ENCODE measurements at regions not wholly inside any gene's neighbourhood (a gene's known extent, or its start where the extent isn't known, plus 50 kb on each side); places are given as distances from the start of the nearest gene placed in this dataset.

DNA sequence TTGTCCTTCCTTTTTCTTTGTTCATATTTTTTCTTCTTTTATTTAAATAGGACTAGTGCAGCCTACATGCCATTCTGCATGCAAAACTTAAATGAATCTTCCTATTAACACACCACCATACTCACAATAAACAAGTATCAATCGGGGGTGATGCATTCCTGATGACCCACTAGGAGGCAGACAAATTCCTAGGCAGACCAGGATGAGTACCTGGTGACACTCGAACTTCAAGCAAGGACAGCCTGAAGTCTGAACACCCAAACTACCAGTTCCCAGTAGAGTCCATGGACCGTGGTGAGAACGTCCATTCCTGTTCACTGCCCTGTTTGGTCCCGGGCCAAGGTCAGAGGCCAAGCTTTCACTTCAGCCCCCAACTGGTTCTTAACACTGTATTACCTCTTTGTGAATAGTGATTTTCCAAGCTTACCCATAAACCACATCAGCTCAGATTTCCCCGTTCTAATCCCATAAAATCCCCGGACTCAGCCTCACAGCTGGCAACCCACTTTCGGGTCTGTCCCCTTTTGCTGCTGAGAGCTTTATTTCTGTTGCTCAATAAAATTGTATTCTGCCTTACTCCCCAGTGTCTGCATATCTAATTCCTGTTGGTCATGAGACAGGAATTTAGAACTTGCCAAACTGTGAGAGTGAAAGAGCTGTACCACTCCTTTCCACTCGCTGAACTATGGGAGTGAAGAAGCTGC is 1286.6 kb downstream of the FSTL5 start:
- DNase-seq: no peak

DNA sequence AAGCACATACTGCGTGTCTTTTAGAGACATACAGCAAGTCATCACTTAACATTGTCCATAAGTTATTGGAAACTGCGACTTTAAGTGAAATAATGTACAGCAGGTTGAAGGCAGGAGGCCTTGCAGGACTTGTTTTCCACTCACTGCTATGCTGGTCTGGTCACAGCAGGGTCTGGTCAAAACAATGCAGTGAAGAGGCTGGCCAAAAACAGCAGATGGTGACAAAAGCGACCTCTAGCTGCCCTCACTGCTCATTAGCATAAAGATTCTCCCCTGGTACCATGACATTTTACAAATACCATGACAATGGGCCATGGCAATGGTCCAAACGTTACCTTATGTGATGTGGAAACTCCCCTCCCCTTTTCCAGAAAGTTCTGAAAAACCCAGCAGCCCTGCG is 1283.6 kb downstream of the FSTL5 start:
- DNase-seq: no peak

DNA sequence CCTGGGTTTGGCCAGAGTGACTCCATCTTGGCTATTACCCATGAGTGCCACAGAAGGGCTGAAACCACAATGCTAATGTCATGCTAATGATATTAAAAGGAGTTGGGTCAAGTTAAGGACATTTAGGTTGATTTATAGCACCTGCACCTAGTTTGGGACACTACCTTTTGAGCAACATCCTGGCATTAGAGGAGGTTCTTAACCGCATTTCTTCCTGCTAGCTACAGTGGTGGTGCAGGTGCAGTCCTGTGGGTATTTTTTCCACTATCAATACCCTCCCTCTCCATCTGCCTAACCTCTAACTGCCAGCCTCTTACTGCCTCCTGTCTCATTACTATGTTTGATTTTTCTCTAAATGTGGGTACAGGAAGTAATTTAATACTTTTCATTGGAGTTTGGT is 1276.1 kb downstream of the FSTL5 start:
- no peak for DNase-seq

DNA sequence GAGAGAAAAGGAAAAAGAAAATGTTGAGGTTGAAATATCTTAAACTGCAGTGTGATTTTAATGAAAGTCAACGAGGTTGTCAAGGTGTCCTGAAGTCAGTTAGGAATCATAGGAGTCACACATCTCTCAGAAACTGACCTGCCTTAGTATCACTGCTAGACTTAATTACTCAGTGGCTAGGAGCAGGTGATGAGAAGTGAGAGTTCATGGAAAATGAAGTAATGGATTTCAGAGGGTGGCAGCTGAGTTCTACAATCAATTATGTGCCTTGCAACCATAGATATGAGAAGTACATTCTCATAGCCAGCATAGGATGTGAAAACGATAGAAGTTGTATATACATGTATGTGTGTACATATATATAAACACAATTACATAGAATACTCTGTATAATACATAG is 1269.7 kb downstream of the FSTL5 start:
- DNase-seq: no peak

DNA sequence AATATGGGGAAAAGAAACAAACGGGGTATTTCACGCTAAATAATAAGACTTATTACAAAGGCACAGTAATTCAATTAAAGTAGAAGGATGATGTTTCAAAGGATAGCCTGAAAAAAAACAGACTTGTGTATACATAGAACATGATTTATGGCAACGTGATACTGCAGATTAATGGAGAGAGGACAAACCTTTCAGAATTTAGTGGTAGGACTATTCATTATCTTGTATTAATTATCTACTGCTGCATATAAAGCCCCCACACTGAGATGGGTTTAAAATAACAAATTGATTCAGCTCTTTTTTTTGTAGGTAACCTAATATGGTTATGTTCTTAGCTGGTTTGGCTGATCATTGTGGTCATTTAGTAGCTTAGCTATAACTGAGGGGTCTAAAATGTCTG is 1269.0 kb downstream of the FSTL5 start:
- no peak for DNase-seq

DNA sequence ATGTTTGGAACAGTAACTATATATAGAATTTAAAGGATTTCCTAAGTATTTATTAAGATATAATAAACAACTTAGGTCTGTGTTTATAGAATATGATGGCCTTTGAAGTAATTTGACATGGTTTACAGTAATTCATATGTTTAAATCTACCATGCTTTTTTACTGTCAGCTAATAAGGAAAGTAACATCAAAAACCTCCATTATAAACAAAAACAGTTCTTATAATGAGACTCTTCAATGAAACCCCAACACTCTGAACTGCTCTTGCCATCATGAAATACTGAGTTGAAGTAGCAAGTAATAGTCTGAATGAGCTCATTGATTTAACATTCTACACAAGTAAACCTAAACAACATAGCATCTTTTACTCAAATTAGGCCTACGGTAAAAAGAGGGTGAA is 1236.5 kb downstream of the FSTL5 start:
- DNase-seq: no peak

DNA sequence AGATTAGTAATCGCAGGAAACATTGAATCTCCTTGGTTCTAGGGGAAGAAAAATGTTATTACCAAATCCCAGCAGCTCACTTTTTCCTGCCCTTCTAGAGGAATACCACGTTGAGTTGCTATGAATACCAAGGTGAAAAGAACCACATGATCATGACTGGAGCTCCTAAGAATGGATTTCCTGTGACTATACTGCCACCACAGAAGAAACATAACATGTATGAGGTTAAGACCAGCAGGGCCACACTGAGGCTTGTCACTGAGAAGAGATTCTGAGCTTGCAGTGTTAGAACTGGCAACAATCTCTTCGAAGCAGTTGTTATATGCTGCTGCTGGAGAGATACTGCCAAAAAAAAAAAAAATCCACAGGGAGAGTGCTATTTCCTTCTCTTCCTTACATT is 1235.3 kb downstream of the FSTL5 start:
- DNase-seq: no peak

DNA sequence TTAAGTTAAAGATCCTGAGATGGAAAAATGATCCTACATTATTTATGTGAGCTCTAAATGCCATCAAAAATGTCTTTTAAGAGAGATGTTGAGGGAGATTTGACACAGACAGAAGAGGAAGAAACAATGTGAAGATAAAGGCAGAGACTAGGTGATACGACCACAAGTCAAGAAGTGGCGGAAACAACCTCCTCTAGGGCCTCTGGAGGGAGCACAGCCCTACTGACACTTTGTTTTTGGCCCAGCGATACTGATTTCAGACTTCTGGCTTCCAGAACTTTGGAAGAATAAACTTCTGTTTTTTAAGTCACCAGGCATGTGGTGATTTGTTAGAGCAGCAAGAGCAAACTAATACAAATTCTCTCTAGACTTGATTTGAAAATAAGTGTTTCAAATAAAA is 1216.1 kb downstream of the FSTL5 start:
- DNase-seq: no peak

DNA sequence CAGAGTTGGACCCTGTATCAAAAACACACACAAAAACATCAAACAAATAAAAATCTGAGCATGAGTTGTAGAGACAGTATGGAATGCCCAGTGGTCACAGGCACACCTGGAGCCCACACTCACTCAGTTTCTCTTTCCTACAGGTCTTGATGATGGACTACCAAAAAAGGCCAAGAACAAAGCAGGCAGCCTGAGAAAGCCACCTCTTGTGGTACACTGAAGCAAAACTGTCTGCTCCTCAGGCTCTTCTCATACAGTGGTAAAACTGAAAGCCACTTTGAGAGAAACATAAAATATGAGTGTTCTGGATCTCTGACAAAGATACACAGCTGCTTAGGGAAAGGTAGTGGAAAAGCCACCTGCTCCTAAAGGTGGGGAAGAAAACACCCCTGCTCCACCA is 1206.9 kb downstream of the FSTL5 start:
- no peak for DNase-seq

DNA sequence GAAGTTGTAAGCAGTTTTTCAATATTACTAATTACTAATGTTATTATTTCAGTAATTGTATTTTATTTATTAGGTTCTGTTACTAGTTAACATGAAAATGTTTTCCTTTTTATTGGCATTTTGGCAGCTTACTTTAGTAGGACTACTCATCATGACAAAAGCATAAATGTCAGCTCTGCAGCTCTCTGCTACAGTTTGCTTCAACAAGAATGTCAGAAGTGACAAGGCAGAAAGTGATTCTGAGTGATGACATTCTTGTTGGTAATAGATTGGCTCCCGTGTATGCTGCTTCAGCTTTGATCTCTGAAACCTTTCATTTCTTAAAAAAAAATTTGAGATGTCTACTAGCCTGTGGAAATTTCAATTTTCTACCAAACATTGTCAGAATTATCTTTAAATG is 1193.9 kb downstream of the FSTL5 start:
- no peak for DNase-seq

DNA sequence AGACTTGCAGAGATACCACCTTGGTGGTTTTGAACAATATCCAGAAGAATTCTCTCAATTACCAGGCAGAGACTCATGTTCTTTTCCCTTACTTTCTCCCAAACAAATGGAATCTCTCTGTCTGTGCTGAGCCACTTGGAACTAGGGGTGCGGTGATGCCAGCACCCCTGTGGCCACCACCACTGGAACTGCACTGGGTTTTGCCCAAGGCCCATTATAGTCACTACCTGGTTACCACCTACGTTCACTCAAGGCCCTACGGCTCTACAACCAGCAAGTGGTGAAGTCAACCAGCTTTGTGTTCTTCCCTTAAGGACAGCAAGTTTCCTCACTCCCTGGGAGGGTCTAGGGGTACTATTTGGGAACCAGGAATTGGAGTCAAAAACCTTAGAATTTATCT is 1183.7 kb downstream of the FSTL5 start:
- no peak for DNase-seq

DNA sequence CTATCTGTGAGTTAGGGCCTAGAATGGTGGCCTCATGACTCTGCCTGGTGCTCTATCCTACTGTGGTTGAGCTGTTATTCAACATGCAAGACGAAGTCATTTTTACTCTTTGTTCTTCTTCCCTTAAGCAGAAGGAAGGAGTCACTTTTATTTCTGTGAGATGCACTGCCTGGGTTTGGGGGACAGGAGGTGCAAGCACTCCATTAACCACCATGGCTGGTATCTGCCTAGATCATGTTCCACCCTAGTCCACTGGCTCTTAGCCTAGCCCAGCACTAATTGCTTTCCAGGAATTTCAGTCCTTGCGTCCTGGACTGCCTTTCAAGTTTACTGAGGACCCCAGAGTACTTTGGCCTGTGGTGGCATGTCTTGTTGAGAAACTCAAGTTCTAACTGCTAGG is 1182.7 kb downstream of the FSTL5 start:
- no peak for DNase-seq

DNA sequence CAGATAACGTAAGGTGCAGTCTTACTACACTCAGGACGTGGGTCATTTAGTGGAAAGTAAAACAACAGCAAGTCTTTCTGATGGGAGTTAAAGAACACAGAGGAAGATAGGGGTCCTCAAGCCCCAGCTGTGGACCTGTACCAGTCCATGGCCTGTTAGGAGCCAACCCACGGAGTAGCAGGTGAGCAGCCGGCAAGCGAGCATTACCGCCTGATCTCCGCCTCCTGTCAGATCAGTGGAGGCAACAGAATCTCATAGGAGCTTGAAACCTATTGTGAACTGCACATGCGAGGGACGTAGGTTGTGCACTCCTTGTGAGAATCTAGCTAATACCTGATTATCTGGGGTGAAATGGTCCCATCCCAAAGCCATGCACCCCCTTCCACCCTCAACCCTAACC is 1180.8 kb downstream of the FSTL5 start:
- DNase-seq: no peak

DNA sequence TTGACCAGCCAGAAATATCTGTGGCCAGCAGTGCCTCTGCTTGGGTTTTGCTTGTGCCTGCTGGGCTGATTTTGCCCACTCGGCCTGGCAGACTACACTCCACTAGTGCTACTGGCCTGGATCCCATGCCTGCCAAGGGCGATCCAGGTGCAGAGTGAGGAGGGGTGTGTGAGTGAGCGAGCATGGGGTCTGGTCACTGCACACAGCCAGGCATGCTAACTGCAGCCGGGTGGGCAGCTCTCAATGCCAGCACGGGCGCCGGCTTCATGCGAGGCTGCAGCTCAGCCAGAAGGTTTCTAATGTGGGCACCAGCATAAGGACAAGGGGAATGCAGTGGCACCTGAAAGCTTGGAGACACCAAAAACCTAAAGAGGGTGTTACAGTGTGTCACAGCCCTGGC is 1161.4 kb downstream of the FSTL5 start:
- no peak for DNase-seq

DNA sequence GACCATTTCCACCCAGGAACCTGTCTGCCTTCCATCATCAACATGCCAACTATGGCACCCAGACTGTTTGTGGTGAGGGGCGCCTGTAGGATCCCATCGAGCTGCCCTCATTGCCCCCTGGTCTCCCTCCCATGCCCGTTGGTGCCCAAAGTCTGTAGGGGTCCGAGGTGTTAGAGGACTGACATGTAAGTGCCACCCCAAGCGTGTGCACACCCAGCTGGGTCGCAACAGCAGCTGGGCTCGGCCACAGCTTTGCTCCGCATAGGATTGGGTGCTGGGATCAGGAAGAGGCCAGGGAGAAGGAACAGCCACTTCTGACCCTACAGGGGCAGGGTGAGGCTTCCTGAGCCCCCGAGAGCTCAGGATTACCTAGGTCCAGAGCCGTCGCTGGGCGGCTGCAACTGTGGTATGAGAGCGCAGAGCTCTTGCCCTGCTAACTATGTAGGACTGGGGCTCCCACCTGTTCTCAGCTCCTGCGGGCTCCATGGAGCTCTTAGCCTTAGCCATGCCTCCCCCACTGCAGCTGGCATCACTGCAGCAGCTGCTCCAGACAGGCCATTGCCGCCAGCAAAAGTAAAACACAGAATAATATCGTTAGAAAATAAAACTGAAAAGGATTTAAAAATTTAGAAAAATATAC is 1160.3 kb downstream of the FSTL5 start:
- no peak for DNase-seq

DNA sequence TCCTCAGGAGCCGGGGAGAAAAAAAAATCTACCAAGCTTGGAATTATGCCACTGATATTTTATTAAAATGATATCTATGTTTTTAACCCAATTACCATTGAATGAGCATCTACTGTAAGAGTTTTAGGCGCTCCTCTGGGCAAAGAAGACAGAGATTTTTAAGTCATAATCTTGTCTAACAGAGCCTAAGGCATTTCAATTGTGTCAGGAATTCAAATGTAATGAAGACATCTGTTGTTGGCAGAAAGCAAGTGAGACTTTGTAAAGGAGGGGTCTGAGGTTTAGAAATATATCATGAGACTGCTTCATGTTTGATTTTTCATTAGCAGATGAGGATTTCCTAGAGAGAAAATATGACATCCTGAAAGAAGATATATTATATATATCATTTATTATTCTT is 1158.1 kb downstream of the FSTL5 start:
- no peak for DNase-seq

DNA sequence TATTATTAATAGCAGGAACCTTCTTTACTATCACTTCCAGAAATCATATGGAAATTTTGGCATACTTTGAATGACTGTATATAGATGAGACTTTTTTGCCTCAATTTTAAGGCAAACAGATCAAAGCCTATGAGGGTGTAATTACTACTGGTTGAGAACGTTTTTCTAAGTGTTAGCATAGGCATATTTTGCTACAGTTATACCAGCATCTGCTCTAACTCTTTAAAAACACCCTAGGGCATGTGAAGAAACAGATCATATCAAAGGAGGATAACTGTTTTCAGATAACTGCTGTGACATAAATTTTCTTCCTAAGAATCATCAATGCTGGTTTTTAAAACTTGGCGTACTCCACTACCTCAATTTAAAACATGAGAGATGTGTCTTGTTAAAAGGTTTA is 1155.3 kb downstream of the FSTL5 start:
- DNase-seq: no peak

DNA sequence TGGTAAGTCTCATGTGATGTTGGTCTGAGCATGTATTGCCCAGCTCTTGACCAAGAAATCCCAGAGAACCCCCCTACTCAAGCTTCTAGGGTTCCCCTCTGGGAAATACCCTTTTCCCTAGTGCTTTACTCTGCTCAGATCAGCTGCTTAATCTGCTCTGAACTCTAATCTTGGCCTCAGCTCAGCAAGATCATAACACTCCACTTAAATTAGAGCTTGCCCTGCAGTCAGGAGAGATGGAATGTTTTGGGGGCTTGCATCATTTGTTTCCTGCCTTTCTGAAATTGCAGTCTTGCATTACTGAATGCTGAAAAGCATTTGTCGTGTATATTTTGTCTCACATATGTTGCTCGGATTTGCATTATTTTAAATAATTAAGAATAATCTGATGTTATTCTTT is 1153.6 kb downstream of the FSTL5 start:
- DNase-seq: no peak

All from NCI-H446 (cell line).